ENCODE measurements at regions not wholly inside any gene's neighbourhood (a gene's known extent, or its start where the extent isn't known, plus 50 kb on each side); places are given as distances from the start of the nearest gene placed in this dataset.

GRCh38 chr3:162842549-162843216 is 1346.1 kb downstream of the OTOL1 start:
- no peak for TF ChIP-seq CTCF (IDR thresholded peaks at IDR 0.05; ENCODE audit: insufficient read depth, low read length)
- no peak for DNase-seq (ENCODE audit: low read depth)
- no peak overlapping the region for H3K4me3 ChIP-seq (ENCODE audit: low read depth, low read length)

- TF ChIP-seq CTCF (IDR thresholded peaks at IDR 0.05; ENCODE audit: insufficient read depth, low read length) = no peak
- no peak for DNase-seq (ENCODE audit: low read depth)
- no peak overlapping the region for H3K4me3 ChIP-seq (ENCODE audit: low read depth, low read length)
Measured at GRCh38 chr3:162845918-162846317, 1349.3 kb downstream of the OTOL1 start.

- no peak for TF ChIP-seq CTCF (IDR thresholded peaks at IDR 0.05; ENCODE audit: insufficient read depth, low read length)
- DNase-seq (ENCODE audit: low read depth) = no peak
- H3K4me3 ChIP-seq (ENCODE audit: low read depth, low read length) = no peak overlapping the region
Measured at GRCh38 chr3:162847511-162847910, 1350.9 kb downstream of the OTOL1 start.

- TF ChIP-seq CTCF (IDR thresholded peaks at IDR 0.05; ENCODE audit: insufficient read depth, low read length) = no peak
- no peak for DNase-seq (ENCODE audit: low read depth)
- no peak overlapping the region for H3K4me3 ChIP-seq (ENCODE audit: low read depth, low read length)
Measured at GRCh38 chr3:162863579-162863978, 1367.0 kb downstream of the OTOL1 start.

- no peak for DNase-seq (ENCODE audit: low read depth)
- H3K4me3 ChIP-seq (ENCODE audit: low read depth, low read length) = no peak overlapping the region
- no peak for TF ChIP-seq CTCF (IDR thresholded peaks at IDR 0.05; ENCODE audit: insufficient read depth, low read length)
Measured at GRCh38 chr3:162865466-162865865, 1368.9 kb downstream of the OTOL1 start.

GRCh38 chr3:162879021-162879562 is 1382.5 kb downstream of the OTOL1 start:
- H3K4me3 ChIP-seq (ENCODE audit: low read depth, low read length) = no peak overlapping the region
- TF ChIP-seq CTCF (IDR thresholded peaks at IDR 0.05; ENCODE audit: insufficient read depth, low read length) = no peak
- no peak for DNase-seq (ENCODE audit: low read depth)

GRCh38 chr3:162884373-162884772 is 1387.8 kb downstream of the OTOL1 start:
- no peak for DNase-seq (ENCODE audit: low read depth)
- H3K4me3 ChIP-seq (ENCODE audit: low read depth, low read length) = no peak overlapping the region
- TF ChIP-seq CTCF (IDR thresholded peaks at IDR 0.05; ENCODE audit: insufficient read depth, low read length) = no peak

Data from fibroblast of the aortic adventitia (primary cell).